ENCODE measurements at regions not wholly inside any gene's neighbourhood (a gene's known extent, or its start where the extent isn't known, plus 50 kb on each side); places are given as distances from the start of the nearest gene placed in this dataset.

- no peak for ATAC-seq
- POLR2A ChIA-PET: no interaction called here
Measured at GRCh38 chr11:123330948-123331347, 99.1 kb upstream of the GRAMD1B start.

GRCh38 chr11:123330471-123330870 lies 99.6 kb upstream of the GRAMD1B start:
- Histone ChIP-seq H3K4me2 (ENCODE audit: low read depth, low read length) (no peak overlapping the region), H3K79me2 (ENCODE audit: insufficient read depth, low read length) (no peaks in the 10 kb centered on the region), H3K27ac (ENCODE audit: extremely low read length, insufficient read depth, low read length) (no peak overlapping the region), H3K4me3 (replicated peaks in 1 of 3; ENCODE audit: insufficient read depth in 1 of 3, low read depth in 2 of 3, low read length in 3 of 3) (no peak overlapping the region), H3K9me3 (ENCODE audit: low read length) (no peaks in the 10 kb centered on the region), H4K20me1 (ENCODE audit: insufficient read depth, low read length) (no peaks in the 10 kb centered on the region), H3K9ac (ENCODE audit: insufficient read depth, low read depth, low read length) (no peak overlapping the region), H3K27me3 (ENCODE audit: control insufficient read depth in 1 of 2, insufficient read depth in 2 of 2, low read length in 2 of 2) (peaks cover 0 to 4% of the 10 kb centered on the region in 2 experiments; a peak in 1 of 5 replicates), H3K36me3 (replicated peaks in 1 of 2; ENCODE audit: control insufficient read depth in 1 of 2, insufficient read depth in 2 of 2, low read length in 2 of 2) (no peaks in the 10 kb centered on the region), H3K4me1 (ENCODE audit: insufficient read depth, low read length) (no peaks in the 10 kb centered on the region), H2AFZ (ENCODE audit: low read length) (no peak overlapping the region)
- ChIA-PET CTCF (ENCODE audit: low intra/inter-chr PET ratio, low total read pairs) (no interaction called here), POLR2A (no interaction called here)
- intact Hi-C loops (cut with micrococcal nuclease; ENCODE audit: unreplicated experiment): no loop called here
- WGBS (ENCODE audit: low lambda C conversion rate): 20% methylated on average over 2 of the region's 2 CpGs
- FAIRE-seq (no peak), DNase-seq (ENCODE audit: low spot score) (no peak), ATAC-seq (no peak)
- in situ Hi-C loops (cut with HindIII; ENCODE audit: extremely low pct_ligation_motif_present, low pct_unique_long_range_greater_than_20kb): no loop called here
- TF ChIP-seq ZNF44 (CRISPR knock-in tag; IDR thresholded peaks at IDR 0.05): no peak
- no peak for TF ChIP-seq ZSCAN22 (CRISPR knock-in tag; IDR thresholded peaks at IDR 0.05)
- TF ChIP-seq SOX5 (CRISPR knock-in tag; IDR thresholded peaks at IDR 0.05; ENCODE audit: borderline replicate concordance): no peak
- no peak for TF ChIP-seq KLF12 (CRISPR knock-in tag; IDR thresholded peaks at IDR 0.05; ENCODE audit: borderline replicate concordance)
- TF ChIP-seq ZNF572 (CRISPR knock-in tag; IDR thresholded peaks at IDR 0.05): no peak
- no peak for TF ChIP-seq JDP2 (CRISPR knock-in tag; IDR thresholded peaks at IDR 0.05; ENCODE audit: borderline replicate concordance)
- TF ChIP-seq ELF1 (CRISPR knock-in tag; IDR thresholded peaks at IDR 0.05): no peak
- TF ChIP-seq ZBTB38 (CRISPR knock-in tag; IDR thresholded peaks at IDR 0.05): no peak
- no peak for TF ChIP-seq ZNF629 (CRISPR knock-in tag; conservative IDR thresholded peaks at IDR 0.05)
- TF ChIP-seq POLR2AphosphoS2 (IDR thresholded peaks at IDR 0.05; ENCODE audit: low read depth, low read length): no peak
- TF ChIP-seq ZNF670 (CRISPR knock-in tag; IDR thresholded peaks at IDR 0.05; ENCODE audit: borderline replicate concordance): no peak
- BruUV-seq (replicated peaks): no TSS peak

More at GRCh38 chr11:123330948-123331347, 99.1 kb upstream of the GRAMD1B start:
- intact Hi-C loops (cut with micrococcal nuclease; ENCODE audit: unreplicated experiment) (no loop called here), in situ Hi-C loops (cut with HindIII; ENCODE audit: extremely low pct_ligation_motif_present, low pct_unique_long_range_greater_than_20kb) (no loop called here)
- Histone ChIP-seq H4K20me1 (ENCODE audit: insufficient read depth, low read length) (no peaks in the 10 kb centered on the region), H3K9me3 (ENCODE audit: low read length) (no peaks in the 10 kb centered on the region), H3K4me1 (ENCODE audit: insufficient read depth, low read length) (no peaks in the 10 kb centered on the region), H3K4me3 (replicated peaks in 1 of 3; ENCODE audit: insufficient read depth in 1 of 3, low read depth in 2 of 3, low read length in 3 of 3) (no peak overlapping the region), H3K36me3 (replicated peaks in 1 of 2; ENCODE audit: control insufficient read depth in 1 of 2, insufficient read depth in 2 of 2, low read length in 2 of 2) (no peaks in the 10 kb centered on the region), H2AFZ (ENCODE audit: low read length) (no peak overlapping the region), H3K4me2 (ENCODE audit: low read depth, low read length) (no peak overlapping the region), H3K27ac (ENCODE audit: extremely low read length, insufficient read depth, low read length) (no peak overlapping the region), H3K9ac (ENCODE audit: insufficient read depth, low read depth, low read length) (no peak overlapping the region), H3K79me2 (ENCODE audit: insufficient read depth, low read length) (no peaks in the 10 kb centered on the region), H3K27me3 (ENCODE audit: control insufficient read depth in 1 of 2, insufficient read depth in 2 of 2, low read length in 2 of 2) (peaks cover 0 to 1% of the 10 kb centered on the region in 2 experiments; a peak in 1 of 5 replicates)
- WGBS (ENCODE audit: low lambda C conversion rate): 5% methylated on average over 2 of the region's 2 CpGs
- TF ChIP-seq ADNP (CRISPR knock-in tag; IDR thresholded peaks at IDR 0.05) (no peak), ZNF652 (CRISPR knock-in tag; IDR thresholded peaks at IDR 0.05; ENCODE audit: borderline replicate concordance, low read depth) (no peak), ZMAT5 (CRISPR knock-in tag; IDR thresholded peaks at IDR 0.05; ENCODE audit: borderline replicate concordance, low read depth) (no peak), GLMP (CRISPR knock-in tag; IDR thresholded peaks at IDR 0.05; ENCODE audit: borderline replicate concordance) (no peak), ZSCAN20 (CRISPR knock-in tag; IDR thresholded peaks at IDR 0.05; ENCODE audit: borderline replicate concordance) (no peak), CREBL2 (CRISPR knock-in tag; IDR thresholded peaks at IDR 0.05; ENCODE audit: borderline replicate concordance) (no peak), CBX5 (CRISPR knock-in tag; IDR thresholded peaks at IDR 0.05; ENCODE audit: borderline replicate concordance) (no peak)
- FAIRE-seq (no peak), DNase-seq (ENCODE audit: low spot score) (no peak)
- no TSS peak for BruUV-seq (replicated peaks)
- CTCF ChIA-PET (ENCODE audit: low intra/inter-chr PET ratio, low total read pairs): no interaction called here

Data from HepG2 (cell line).